ENCODE measurements at regions not wholly inside any gene's neighbourhood (a gene's known extent, or its start where the extent isn't known, plus 50 kb on each side); places are given as distances from the start of the nearest gene placed in this dataset.

- TF ChIP-seq ZNF610 (tag by site-specific recombination; IDR thresholded peaks at IDR 0.05; ENCODE audit: borderline replicate concordance) (no peak), CTCF (tag by site-specific recombination; IDR thresholded peaks at IDR 0.05) (no peak), KLF17 (tag by site-specific recombination; IDR thresholded peaks at IDR 0.05) (no peak), ZBTB11 (tag by site-specific recombination; conservative IDR thresholded peaks at IDR 0.05; ENCODE audit: low read depth) (no peak), SP2 (tag by site-specific recombination; IDR thresholded peaks at IDR 0.05) (no peak), ZNF280D (tag by site-specific recombination; IDR thresholded peaks at IDR 0.05) (no peak), ZNF324 (tag by site-specific recombination; IDR thresholded peaks at IDR 0.05) (no peak), MEIS1 (CRISPR knock-in tag; IDR thresholded peaks at IDR 0.05; ENCODE audit: borderline replicate concordance) (no peak), ZNF18 (tag by site-specific recombination; IDR thresholded peaks at IDR 0.05) (no peak), GFI1B (tag by site-specific recombination; IDR thresholded peaks at IDR 0.05) (no peak), ZNF311 (tag by site-specific recombination; IDR thresholded peaks at IDR 0.05; ENCODE audit: borderline replicate concordance) (no peak)
Observed at GRCh38 chr11:71064183-71064582, 188.2 kb downstream of the SHANK2 start.

Measured in HEK293 (cell line).